Natural killer cell treated with Interleukin-12 subunit alpha and Interleukin-12 subunit beta and Interleukin-15 and Interleukin-18, amount 100 ng/mL, for 72 hours (primary cell): ENCODE measurements at regions not wholly inside any gene's neighbourhood (a gene's known extent, or its start where the extent isn't known, plus 50 kb on each side); places are given as distances from the start of the nearest gene placed in this dataset.

Experiments used
- ATAC-seq, 2 donors: fragments of 150-1000 bp; cut with Tn5 transposase in 1 of 2; sonication (Bioruptor Pico), chemical (Tn5 transposase) in 1 of 2; 2 replicates each; pipeline ENCODE4 v1.10.0; 2021
- DNase-seq: peaks from one replicate; pipeline ENCODE4 v3.0.0; 2022; ENCODE audit warnings: low spot score
- H3K27ac Mint-ChIP-seq, 2 donors: 1 replicate in 1 of 2; 2 replicates in 1 of 2; pipeline ENCODE4 v1.8.0; 2022; ENCODE audit warnings: mixed read lengths in 2 of 2, mild to moderate bottlenecking in 1 of 2, moderate library complexity in 1 of 2
- H3K27me3 Mint-ChIP-seq, 2 donors: 1 replicate in 1 of 2; 2 replicates in 1 of 2; pipeline ENCODE4 v1.8.0; 2022; ENCODE audit warnings: mixed read lengths in 2 of 2
- H3K36me3 Mint-ChIP-seq: one replicate; pipeline ENCODE4 v1.8.0; 2022; ENCODE audit warnings: mixed read lengths
- H3K4me1 Mint-ChIP-seq, 2 donors: 1 replicate in 1 of 2; 2 replicates in 1 of 2; pipeline ENCODE4 v1.8.0; 2022; ENCODE audit warnings: low read depth in 2 of 2, mixed read lengths in 2 of 2, mild to moderate bottlenecking in 1 of 2
- H3K4me3 Mint-ChIP-seq: one replicate; pipeline ENCODE4 v1.8.0; 2022; ENCODE audit warnings: mixed read lengths
- H3K9me3 Mint-ChIP-seq: 2 replicates; pipeline ENCODE4 v1.8.0; 2022; ENCODE audit warnings: mixed read lengths

GRCh38 chr2:22897428-22897827, 487.6 kb upstream of the KLHL29 start:
- H3K36me3 Mint-ChIP-seq, result no peaks in the 10 kb centered on the region
- H3K9me3 Mint-ChIP-seq, result peaks cover 4% of the 10 kb centered on the region

GRCh38 chr2:22900674-22901073, 484.3 kb upstream of the KLHL29 start:
- no peak for DNase-seq
- no peak for ATAC-seq
- Mint-ChIP-seq H3K4me1 (no peaks in the 10 kb centered on the region), H3K27ac (no peak overlapping the region), H3K4me3 (no peak overlapping the region), H3K9me3 (peaks cover 4% of the 10 kb centered on the region), H3K36me3 (no peaks in the 10 kb centered on the region), H3K27me3 (no peaks in the 10 kb centered on the region)

More at GRCh38 chr2:22897428-22897827, 487.6 kb upstream of the KLHL29 start:
- Mint-ChIP-seq H3K27me3 (no peaks in the 10 kb centered on the region), H3K4me1 (no peaks in the 10 kb centered on the region), H3K4me3 (no peak overlapping the region), H3K27ac (no peak overlapping the region)
- DNase-seq, result no peak
- no peak for ATAC-seq

- H3K4me1 Mint-ChIP-seq, result no peaks in the 10 kb centered on the region
- no peak overlapping the region for H3K27ac Mint-ChIP-seq
- H3K4me3 Mint-ChIP-seq, result no peak overlapping the region
- H3K27me3 Mint-ChIP-seq, result no peaks in the 10 kb centered on the region
- DNase-seq (no peak), ATAC-seq (no peak)
- H3K9me3 Mint-ChIP-seq, result peaks cover 4% of the 10 kb centered on the region
- no peaks in the 10 kb centered on the region for H3K36me3 Mint-ChIP-seq
Measured at GRCh38 chr2:22901471-22902179, 483.4 kb upstream of the KLHL29 start.

- Mint-ChIP-seq H3K4me3 (no peak overlapping the region), H3K9me3 (peaks cover 4% of the 10 kb centered on the region), H3K27me3 (no peaks in the 10 kb centered on the region), H3K27ac (no peak overlapping the region), H3K36me3 (no peaks in the 10 kb centered on the region), H3K4me1 (no peaks in the 10 kb centered on the region)
- DNase-seq (no peak), ATAC-seq (no peak)
Measured at GRCh38 chr2:22902180-22902550, 482.8 kb upstream of the KLHL29 start.

GRCh38 chr2:22902662-22903165, 482.3 kb upstream of the KLHL29 start:
- no peaks in the 10 kb centered on the region for H3K36me3 Mint-ChIP-seq
- DNase-seq (no peak), ATAC-seq (no peak)
- H3K4me3 Mint-ChIP-seq, result no peak overlapping the region
- H3K27me3 Mint-ChIP-seq, result no peaks in the 10 kb centered on the region
- H3K27ac Mint-ChIP-seq, result no peak overlapping the region
- no peaks in the 10 kb centered on the region for H3K4me1 Mint-ChIP-seq
- peaks cover 4% of the 10 kb centered on the region for H3K9me3 Mint-ChIP-seq

GRCh38 chr2:22903616-22904015, 481.4 kb upstream of the KLHL29 start:
- no peak overlapping the region for H3K4me3 Mint-ChIP-seq
- ATAC-seq (no peak), DNase-seq (no peak)
- H3K27me3 Mint-ChIP-seq, result no peaks in the 10 kb centered on the region
- H3K36me3 Mint-ChIP-seq, result no peaks in the 10 kb centered on the region
- H3K9me3 Mint-ChIP-seq, result peaks cover 4% of the 10 kb centered on the region
- H3K27ac Mint-ChIP-seq, result no peak overlapping the region
- H3K4me1 Mint-ChIP-seq, result no peaks in the 10 kb centered on the region

GRCh38 chr2:22904126-22904684, 480.8 kb upstream of the KLHL29 start:
- Mint-ChIP-seq H3K36me3 (no peaks in the 10 kb centered on the region), H3K9me3 (peaks cover 6% of the 10 kb centered on the region), H3K27ac (no peak overlapping the region), H3K4me1 (no peaks in the 10 kb centered on the region), H3K4me3 (no peak overlapping the region), H3K27me3 (peaks cover 0 to 1% of the 10 kb centered on the region in 2 donors)
- DNase-seq (no peak), ATAC-seq (no peak)

- no peaks in the 10 kb centered on the region for H3K36me3 Mint-ChIP-seq
- H3K4me1 Mint-ChIP-seq, result no peaks in the 10 kb centered on the region
- no peak overlapping the region for H3K4me3 Mint-ChIP-seq
- no peak overlapping the region for H3K27ac Mint-ChIP-seq
- DNase-seq (no peak), ATAC-seq (no peak)
- peaks cover 0 to 2% of the 10 kb centered on the region in 2 donors for H3K27me3 Mint-ChIP-seq
- peaks cover 3% of the 10 kb centered on the region for H3K9me3 Mint-ChIP-seq
Measured at GRCh38 chr2:22907330-22907729, 477.6 kb upstream of the KLHL29 start.

- H3K4me1 Mint-ChIP-seq, result no peaks in the 10 kb centered on the region
- H3K36me3 Mint-ChIP-seq, result no peaks in the 10 kb centered on the region
- ATAC-seq (no peak), DNase-seq (no peak)
- H3K9me3 Mint-ChIP-seq, result peaks cover 9% of the 10 kb centered on the region
- peaks cover 0 to 2% of the 10 kb centered on the region in 2 donors for H3K27me3 Mint-ChIP-seq
- H3K4me3 Mint-ChIP-seq, result no peak overlapping the region
- H3K27ac Mint-ChIP-seq, result no peak overlapping the region
Measured at GRCh38 chr2:22912398-22912797, 472.6 kb upstream of the KLHL29 start.

- peaks cover 4% of the 10 kb centered on the region for H3K36me3 Mint-ChIP-seq
- H3K9me3 Mint-ChIP-seq, result peaks cover 14% of the 10 kb centered on the region
- DNase-seq, result no peak
- H3K4me1 Mint-ChIP-seq, result no peaks in the 10 kb centered on the region
- no peak overlapping the region for H3K4me3 Mint-ChIP-seq
- H3K27ac Mint-ChIP-seq, result no peak overlapping the region
- no peak for ATAC-seq
- H3K27me3 Mint-ChIP-seq, result no peaks in the 10 kb centered on the region
Measured at GRCh38 chr2:22929998-22930397, 455.0 kb upstream of the KLHL29 start.

GRCh38 chr2:22930781-22931180, 454.2 kb upstream of the KLHL29 start:
- no peak for DNase-seq
- H3K4me3 Mint-ChIP-seq, result no peak overlapping the region
- no peak for ATAC-seq
- peaks cover 4% of the 10 kb centered on the region for H3K36me3 Mint-ChIP-seq
- peaks cover 11% of the 10 kb centered on the region for H3K9me3 Mint-ChIP-seq
- no peak overlapping the region for H3K27ac Mint-ChIP-seq
- H3K27me3 Mint-ChIP-seq, result no peaks in the 10 kb centered on the region
- no peaks in the 10 kb centered on the region for H3K4me1 Mint-ChIP-seq

GRCh38 chr2:22932288-22932687, 452.7 kb upstream of the KLHL29 start:
- no peaks in the 10 kb centered on the region for H3K27me3 Mint-ChIP-seq
- H3K27ac Mint-ChIP-seq, result no peak overlapping the region
- H3K9me3 Mint-ChIP-seq, result peaks cover 10% of the 10 kb centered on the region
- no peak overlapping the region for H3K4me3 Mint-ChIP-seq
- ATAC-seq, result no peak
- no peaks in the 10 kb centered on the region for H3K4me1 Mint-ChIP-seq
- DNase-seq, result no peak
- peaks cover 4% of the 10 kb centered on the region for H3K36me3 Mint-ChIP-seq

GRCh38 chr2:22934747-22935146, 450.2 kb upstream of the KLHL29 start:
- Mint-ChIP-seq H3K27me3 (no peaks in the 10 kb centered on the region), H3K4me3 (no peak overlapping the region), H3K4me1 (no peaks in the 10 kb centered on the region), H3K36me3 (peaks cover 4% of the 10 kb centered on the region), H3K27ac (no peak overlapping the region), H3K9me3 (peaks cover 6% of the 10 kb centered on the region)
- no peak for ATAC-seq
- no peak for DNase-seq

- Mint-ChIP-seq H3K4me3 (no peak overlapping the region), H3K4me1 (no peaks in the 10 kb centered on the region), H3K27ac (no peak overlapping the region), H3K36me3 (no peaks in the 10 kb centered on the region), H3K27me3 (no peaks in the 10 kb centered on the region), H3K9me3 (peaks cover 3% of the 10 kb centered on the region)
- ATAC-seq (no peak), DNase-seq (no peak)
Measured at GRCh38 chr2:22942441-22942840, 442.5 kb upstream of the KLHL29 start.

GRCh38 chr2:22944143-22944542, 440.8 kb upstream of the KLHL29 start:
- Mint-ChIP-seq H3K9me3 (peaks cover 3% of the 10 kb centered on the region), H3K27me3 (no peaks in the 10 kb centered on the region), H3K36me3 (no peaks in the 10 kb centered on the region), H3K27ac (no peak overlapping the region), H3K4me3 (no peak overlapping the region), H3K4me1 (no peaks in the 10 kb centered on the region)
- DNase-seq, result no peak
- ATAC-seq, result no peak
